K562 (cell line): ENCODE measurements at regions not wholly inside any gene's neighbourhood (a gene's known extent, or its start where the extent isn't known, plus 50 kb on each side); places are given as distances from the start of the nearest gene placed in this dataset.

Experiments used
- GATA2 ChIP-seq: sonication (generic); formaldehyde crosslinking; IDR thresholded peaks from 2 replicates; pipeline ENCODE4 v1.4.0; 2020; ENCODE audit warnings: mild to moderate bottlenecking, missing genetic modification reagents
- HDAC6 ChIP-seq: IDR thresholded peaks from 2 replicates; pipeline ENCODE4 v1.6.1; 2012; ENCODE audit warnings: low read depth, mild to moderate bottlenecking, control low read depth, inconsistent platforms, low read length, moderate library complexity
- MXI1 ChIP-seq: IDR thresholded peaks from 2 replicates; pipeline ENCODE4 v1.6.1; 2011; ENCODE audit warnings: low read depth, mild to moderate bottlenecking, improper control_type of control experiment, low read length
- MYC ChIP-seq, 2 experiments: fragments of 250-450 bp in 1 of 2; sonication (Bioruptor Pico) in 1 of 2; IDR thresholded peaks; 2 replicates each; pipeline versions ENCODE4 v1.5.1 to v1.6.1; 2012 to 2021; ENCODE audit warnings: low read depth in 2 of 2, borderline replicate concordance in 1 of 2, improper control_type of control experiment in 1 of 2, low read length in 1 of 2, mild to moderate bottlenecking in 1 of 2, moderate library complexity in 1 of 2
- RNF2 ChIP-seq: sonication (generic); IDR thresholded peaks from 2 replicates; pipeline ENCODE4 v1.6.1; 2016
- ZFP30 ChIP-seq: fragments of 250-450 bp; sonication (Bioruptor Pico); IDR thresholded peaks from 2 replicates; pipeline ENCODE4 v1.8.0; 2022; ENCODE audit warnings: moderate library complexity, mild to moderate bottlenecking, inconsistent platforms, borderline replicate concordance
- ZNF3 ChIP-seq: fragments of 250-450 bp; sonication (Bioruptor Pico); IDR thresholded peaks from 2 replicates; pipeline ENCODE4 v1.5.0; 2021; ENCODE audit warnings: mild to moderate bottlenecking, moderate library complexity
- TF ChIP-seq, protein P1 (sequence below): fragments of 250-450 bp; sonication (Bioruptor Pico); IDR thresholded peaks from 2 replicates; pipeline ENCODE4 v1.8.0; 2021; ENCODE audit warnings: moderate library complexity, mild to moderate bottlenecking, inconsistent platforms
- TF ChIP-seq, protein P2 (sequence below), 3 experiments: IDR thresholded peaks in 2 of 3; conservative IDR thresholded peaks in 1 of 3; 2 replicates each; pipeline ENCODE4 v1.5.1; 2011 to 2012; ENCODE audit warnings: low read length in 3 of 3, mild to moderate bottlenecking in 3 of 3, control low read depth in 2 of 3, improper control_type of control experiment in 1 of 3, inconsistent platforms in 1 of 3, low read depth in 1 of 3, mixed read lengths in 1 of 3, moderate library complexity in 1 of 3; ENCODE audit not compliant: insufficient read depth in 2 of 3
- TF ChIP-seq, protein P3 (sequence below): sonication (generic); formaldehyde crosslinking; IDR thresholded peaks from 2 replicates; pipeline ENCODE4 v1.8.1; 2023; ENCODE audit warnings: mild to moderate bottlenecking, missing genetic modification reagents

DNA sequence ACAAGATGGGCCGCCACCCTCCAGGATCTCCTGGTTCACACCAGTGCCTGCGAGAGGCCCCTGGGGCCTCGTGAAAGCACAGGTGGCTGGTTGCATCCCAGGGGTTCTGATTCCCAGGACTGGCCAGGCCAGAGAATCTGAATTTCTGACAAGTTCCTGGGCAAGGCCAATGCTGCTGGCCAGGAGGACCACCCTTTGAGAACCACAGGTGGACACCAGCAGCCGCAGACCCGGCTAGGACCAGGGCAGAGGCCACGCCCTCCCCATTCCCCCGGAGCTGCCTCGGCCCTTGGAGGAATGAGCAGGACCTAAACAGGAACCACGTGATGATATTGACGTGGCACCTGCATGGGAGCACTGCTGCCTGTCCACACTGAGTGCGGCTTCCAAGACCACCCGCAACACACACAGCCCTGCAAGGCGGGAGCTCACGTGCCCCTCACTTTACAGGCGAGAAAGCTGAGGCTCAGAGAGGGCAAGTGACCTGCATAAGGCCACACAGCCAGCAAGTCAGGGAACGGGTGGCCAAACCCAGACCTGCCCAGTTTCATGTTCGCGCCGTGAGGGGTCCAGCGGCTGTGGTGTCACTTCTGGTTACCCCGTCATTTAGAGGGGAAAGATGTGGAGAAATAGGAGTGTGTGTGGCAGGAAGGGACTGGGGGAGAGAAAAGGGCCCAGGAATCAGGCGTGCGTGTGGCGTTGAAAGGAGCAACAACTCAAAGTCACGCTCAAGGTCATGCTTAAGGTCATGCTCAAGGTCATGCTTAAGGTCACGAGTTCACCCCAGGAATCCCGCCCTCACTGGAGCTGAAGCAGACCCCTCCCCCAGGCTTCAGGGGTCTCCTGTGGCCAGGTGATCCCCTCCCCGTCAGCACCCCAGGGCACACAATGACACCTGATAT lies 105.9 kb upstream of the IER5L start:
- TF ChIP-seq ZNF3 (CRISPR knock-in tag) (no peak), HDAC6 (no peak), ZFP30 (CRISPR knock-in tag) (no peak), RNF2 (no peak), MXI1 (no peak), GATA2 (CRISPR knock-in tag) (no peak), MYC (IDR thresholded peaks at IDR 0.05; ENCODE audit: low read depth, low read length) (no peak), MYC (CRISPR knock-in tag; IDR thresholded peaks at IDR 0.05; ENCODE audit: borderline replicate concordance, low read depth) (no peak)
- TF ChIP-seq, protein P1, sequence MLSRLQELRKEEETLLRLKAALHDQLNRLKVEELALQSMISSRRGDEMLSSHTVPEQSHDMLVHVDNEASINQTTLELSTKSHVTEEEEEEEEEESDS = no peak
- TF ChIP-seq, protein P2, sequence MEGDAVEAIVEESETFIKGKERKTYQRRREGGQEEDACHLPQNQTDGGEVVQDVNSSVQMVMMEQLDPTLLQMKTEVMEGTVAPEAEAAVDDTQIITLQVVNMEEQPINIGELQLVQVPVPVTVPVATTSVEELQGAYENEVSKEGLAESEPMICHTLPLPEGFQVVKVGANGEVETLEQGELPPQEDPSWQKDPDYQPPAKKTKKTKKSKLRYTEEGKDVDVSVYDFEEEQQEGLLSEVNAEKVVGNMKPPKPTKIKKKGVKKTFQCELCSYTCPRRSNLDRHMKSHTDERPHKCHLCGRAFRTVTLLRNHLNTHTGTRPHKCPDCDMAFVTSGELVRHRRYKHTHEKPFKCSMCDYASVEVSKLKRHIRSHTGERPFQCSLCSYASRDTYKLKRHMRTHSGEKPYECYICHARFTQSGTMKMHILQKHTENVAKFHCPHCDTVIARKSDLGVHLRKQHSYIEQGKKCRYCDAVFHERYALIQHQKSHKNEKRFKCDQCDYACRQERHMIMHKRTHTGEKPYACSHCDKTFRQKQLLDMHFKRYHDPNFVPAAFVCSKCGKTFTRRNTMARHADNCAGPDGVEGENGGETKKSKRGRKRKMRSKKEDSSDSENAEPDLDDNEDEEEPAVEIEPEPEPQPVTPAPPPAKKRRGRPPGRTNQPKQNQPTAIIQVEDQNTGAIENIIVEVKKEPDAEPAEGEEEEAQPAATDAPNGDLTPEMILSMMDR (IDR thresholded peaks at IDR 0.05 in 2 of 3, conservative IDR thresholded peaks at IDR 0.05 in 1 of 3; ENCODE audit: insufficient read depth in 2 of 3, low read depth in 1 of 3, low read length in 3 of 3) = no peak
- TF ChIP-seq, protein P3, sequence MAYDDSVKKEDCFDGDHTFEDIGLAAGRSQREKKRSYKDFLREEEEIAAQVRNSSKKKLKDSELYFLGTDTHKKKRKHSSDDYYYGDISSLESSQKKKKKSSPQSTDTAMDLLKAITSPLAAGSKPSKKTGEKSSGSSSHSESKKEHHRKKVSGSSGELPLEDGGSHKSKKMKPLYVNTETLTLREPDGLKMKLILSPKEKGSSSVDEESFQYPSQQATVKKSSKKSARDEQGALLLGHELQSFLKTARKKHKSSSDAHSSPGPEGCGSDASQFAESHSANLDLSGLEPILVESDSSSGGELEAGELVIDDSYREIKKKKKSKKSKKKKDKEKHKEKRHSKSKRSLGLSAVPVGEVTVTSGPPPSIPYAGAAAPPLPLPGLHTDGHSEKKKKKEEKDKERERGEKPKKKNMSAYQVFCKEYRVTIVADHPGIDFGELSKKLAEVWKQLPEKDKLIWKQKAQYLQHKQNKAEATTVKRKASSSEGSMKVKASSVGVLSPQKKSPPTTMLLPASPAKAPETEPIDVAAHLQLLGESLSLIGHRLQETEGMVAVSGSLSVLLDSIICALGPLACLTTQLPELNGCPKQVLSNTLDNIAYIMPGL = no peak
